Left cardiac atrium (tissue), 4 donors: ENCODE measurements at regions not wholly inside any gene's neighbourhood (a gene's known extent, or its start where the extent isn't known, plus 50 kb on each side); places are given as distances from the start of the nearest gene placed in this dataset.

ENCODE experiments used
- ATAC-seq, 2 donors: fragments of 200-7000 bp; cut with Tn5 transposase; one replicate each; pipeline ENCODE4 v1.9.1; 2020; ENCODE audit warnings: mild to moderate bottlenecking in 2 of 2, moderate library complexity in 2 of 2
- DNase-seq: peaks from one replicate; pipeline ENCODE4 v3.0.0-alpha.2; 2020
- intact Hi-C, 2 donors: fragments of 100-400 bp; cut with DNase I; formaldehyde crosslinking; loops; one replicate each; pipeline versions ENCODE4 v1.14.1 to v1.15.1; 2022 to 2023
- donor health status: DM: no; HTN: yes; CAD: no.
- donor health status: DM: no; HTN: yes; CAD: no; lungs with severe emphysema.
- donor health status: DM: yes; HTN: yes; CAD: no.
- donor health status: Dilated cardiomyopathy.

- DNase-seq (peak; percentile 52), ATAC-seq (peak; percentile 96 to 98)
- intact Hi-C loops, result no loop called here
These were observed 62.3 kb downstream of the UCHL1 start for GRCh38 chr4:41318839-41319530.

DNA sequence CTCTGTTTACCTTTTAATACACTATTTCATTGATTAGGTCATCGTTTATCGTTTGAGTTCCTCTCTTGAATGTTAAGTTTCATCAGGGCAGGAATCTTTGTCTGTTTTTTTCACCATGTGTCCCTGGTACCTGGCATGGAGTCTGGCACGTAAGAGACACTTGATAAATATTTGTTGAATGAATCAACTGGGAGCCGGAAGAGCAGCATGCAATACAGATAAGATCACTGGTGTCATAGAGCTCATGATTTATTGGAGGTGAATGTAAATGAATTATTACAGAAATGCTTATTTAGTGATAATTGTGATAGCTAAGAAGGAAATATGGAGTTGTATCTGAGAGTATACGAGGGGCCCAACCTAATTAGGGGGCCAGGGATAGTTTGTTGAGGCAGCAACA lies 62.8 kb downstream of the UCHL1 start:
- DNase-seq, result no peak
- no peak for ATAC-seq

DNA sequence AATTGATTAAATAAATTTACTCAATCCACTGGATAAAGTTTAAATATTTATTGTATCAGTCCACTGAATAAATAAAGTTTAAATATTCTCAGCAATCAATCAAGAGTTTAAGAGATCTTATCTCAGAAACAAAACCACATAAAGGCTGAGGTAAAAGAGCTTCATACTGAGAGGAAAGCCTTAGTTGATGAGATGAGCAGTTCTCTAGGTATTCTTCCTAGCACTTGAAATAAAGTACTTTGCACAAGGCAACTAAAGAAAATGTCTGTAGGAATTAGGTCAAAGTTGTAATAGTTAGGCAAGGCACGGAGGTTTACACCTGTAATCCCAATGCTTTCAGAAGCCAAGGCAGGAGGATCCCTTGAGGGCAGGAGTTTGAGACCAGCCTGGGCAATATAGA lies 63.5 kb downstream of the UCHL1 start:
- no peak for DNase-seq
- no peak for ATAC-seq
- intact Hi-C loops, result no loop called here

More for the DNA sequence above, 62.8 kb downstream of the UCHL1 start:
- intact Hi-C loops, result no loop called here

DNA sequence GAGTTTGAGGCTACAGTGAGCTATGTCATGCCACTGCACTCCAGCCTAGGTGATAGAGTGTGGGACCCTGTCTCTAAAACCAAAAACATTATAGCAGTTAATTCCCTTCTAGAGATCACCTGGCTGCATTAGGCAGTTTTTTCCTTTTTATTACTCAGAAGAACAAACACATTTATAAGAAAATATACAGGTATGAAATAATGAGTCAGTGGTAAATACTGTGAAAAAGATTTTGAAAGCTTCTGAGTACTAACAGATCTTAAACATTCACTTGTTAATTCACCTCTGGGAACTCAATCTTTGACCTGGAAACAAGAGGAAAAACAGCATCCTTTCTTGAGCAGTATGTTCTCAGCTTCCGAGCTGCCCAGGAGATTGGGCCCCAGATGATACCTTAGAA lies 64.1 kb downstream of the UCHL1 start:
- ATAC-seq (no peak), DNase-seq (no peak)
- intact Hi-C loops, result no loop called here

DNA sequence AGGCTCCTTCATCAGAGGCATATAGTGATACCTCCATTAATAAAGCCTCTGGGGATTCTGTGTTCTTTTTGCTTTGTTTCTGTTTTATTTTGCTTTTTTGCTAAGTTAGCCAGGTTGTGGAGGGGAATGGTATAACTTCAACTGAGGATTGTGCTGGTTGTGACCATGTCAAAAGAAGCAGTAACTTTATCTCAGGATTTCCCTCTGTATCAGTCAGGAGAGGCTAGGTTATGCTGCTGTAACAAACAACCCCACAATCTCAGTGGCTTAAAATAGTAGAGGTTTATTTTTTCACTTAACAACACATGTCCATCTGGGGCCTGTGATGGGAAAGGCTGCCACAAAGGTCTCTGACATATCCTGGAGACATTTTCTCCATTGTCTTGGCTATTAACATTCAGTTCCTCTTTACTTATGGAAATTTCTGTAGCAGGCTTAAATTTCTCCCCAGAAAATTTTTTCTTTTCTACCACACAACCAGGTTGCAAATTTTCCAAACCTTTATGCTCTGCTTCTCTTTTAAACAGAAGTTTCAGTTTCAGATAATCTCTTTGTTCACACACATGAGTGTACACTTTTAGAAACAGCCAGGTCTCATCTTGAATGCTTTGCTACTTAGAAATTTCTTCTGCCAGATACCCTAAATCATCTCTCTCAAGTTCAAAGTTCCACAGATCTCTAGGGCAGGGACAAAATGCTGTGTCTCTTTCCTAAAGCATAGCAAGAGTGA lies 64.7 kb downstream of the UCHL1 start:
- intact Hi-C loops, result no loop called here
- no peak for DNase-seq
- no peak for ATAC-seq

DNA sequence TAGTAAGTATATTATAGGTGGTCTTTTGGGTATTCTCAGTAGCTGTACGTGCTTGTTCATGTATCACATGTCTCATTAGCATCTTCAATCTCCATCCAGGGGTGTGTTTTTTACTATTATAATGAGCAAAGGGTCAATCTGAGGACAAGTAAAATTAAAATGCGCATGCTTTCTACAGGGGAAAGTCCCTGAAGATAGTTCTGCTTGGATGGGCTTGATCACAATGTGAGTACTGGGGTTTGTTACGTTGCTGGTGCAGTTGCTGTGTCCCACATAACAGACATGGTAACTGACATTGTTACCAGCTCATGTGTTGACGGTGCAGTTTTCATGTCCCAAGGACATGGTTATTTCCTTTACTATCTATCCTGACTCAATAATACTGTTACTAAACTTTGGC lies 65.9 kb downstream of the UCHL1 start:
- ATAC-seq, result no peak
- no peak for DNase-seq
- intact Hi-C loops, result no loop called here

GRCh38 chr4:41323179-41323578 lies 66.5 kb downstream of the UCHL1 start:
- ATAC-seq (peak in 1 of 2 donors; percentile 32), DNase-seq (no peak)
- intact Hi-C loops, result no loop called here

DNA sequence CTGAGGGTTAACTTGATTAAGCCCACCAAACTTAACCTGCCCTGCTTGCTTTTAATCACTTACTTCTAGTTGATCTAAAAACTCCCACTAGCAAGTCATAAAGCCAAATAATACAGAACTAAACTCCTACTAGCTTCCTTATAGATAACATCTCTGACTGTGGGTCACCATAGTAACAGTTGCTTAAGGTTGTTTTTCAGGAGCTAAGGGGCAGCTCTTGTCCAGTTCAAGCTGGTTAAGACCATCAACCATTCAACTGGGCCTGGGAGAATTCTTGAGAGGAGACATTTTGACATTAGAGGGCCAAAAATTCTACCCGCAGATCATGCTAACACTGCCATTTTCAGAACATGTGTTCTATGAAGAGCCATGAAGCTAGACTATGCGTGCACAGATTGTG lies 67.0 kb downstream of the UCHL1 start:
- ATAC-seq, result no peak
- intact Hi-C loops, result no loop called here
- no peak for DNase-seq

DNA sequence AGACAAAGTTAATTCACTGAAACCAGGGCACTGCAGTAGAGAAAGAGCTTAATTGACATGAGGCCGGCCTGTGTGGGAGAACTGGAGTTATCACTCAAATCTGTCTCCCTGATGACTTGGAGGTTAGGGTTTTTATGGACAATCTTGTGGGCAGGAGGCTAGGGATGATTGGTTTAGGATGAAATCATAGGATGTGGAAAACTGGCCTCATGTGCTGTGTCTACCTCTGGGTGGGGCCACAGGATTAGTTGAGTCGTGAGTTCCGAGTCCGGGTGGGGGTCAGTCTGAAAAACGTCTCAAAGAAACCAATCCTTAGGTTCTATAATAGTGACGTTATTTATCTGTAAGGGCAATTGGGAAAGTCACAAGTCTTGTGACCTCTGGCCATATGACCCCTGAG lies 68.1 kb downstream of the UCHL1 start:
- intact Hi-C loops, result no loop called here
- no peak for DNase-seq
- no peak for ATAC-seq

GRCh38 chr4:41325901-41326300 lies 69.2 kb downstream of the UCHL1 start:
- ATAC-seq (no peak), DNase-seq (no peak)
- intact Hi-C loops, result no loop called here

DNA sequence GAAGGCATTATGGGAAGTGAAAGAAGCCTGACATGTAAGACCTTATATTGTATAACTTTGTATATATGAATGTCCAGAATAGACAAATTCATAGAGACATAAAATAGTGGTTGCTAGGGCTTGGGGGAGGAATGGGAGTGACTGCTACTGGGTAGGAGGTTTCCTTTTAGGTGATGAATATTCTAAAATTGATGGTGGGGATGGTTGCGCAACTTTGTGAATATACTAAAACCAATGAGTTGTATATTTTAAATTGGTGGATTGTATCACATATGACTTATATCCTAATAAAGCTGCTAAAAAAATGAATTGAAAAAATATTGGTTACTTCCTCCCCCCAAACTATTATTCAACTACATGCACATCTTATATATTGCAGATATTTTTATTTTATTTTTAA lies 70.0 kb downstream of the UCHL1 start:
- ATAC-seq (no peak), DNase-seq (no peak)

GRCh38 chr4:41327770-41328169 lies 71.0 kb downstream of the UCHL1 start:
- DNase-seq, result no peak
- intact Hi-C loops, result no loop called here
- ATAC-seq, result no peak

More for the DNA sequence above, 70.0 kb downstream of the UCHL1 start:
- intact Hi-C loops, result no loop called here

DNA sequence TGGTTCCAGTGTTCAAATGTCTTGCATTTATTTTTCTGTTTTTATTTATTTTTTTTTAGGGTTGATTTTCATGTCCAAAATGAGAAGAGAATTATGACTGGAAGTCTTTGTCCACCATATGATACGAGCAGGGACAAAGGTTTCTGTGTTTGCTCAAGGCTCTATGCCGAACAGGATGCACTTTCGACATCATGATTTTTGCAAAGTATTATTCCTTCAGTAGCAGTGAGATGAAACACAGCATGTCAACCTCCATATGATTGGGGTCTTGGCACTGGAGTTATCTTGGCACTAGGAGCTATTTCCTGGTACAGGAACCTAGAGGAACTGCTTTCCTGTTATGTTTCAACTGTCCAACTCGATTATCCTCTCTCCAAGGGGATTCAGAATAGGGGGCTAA lies 72.6 kb downstream of the UCHL1 start:
- ATAC-seq (no peak), DNase-seq (no peak)
- intact Hi-C loops, result no loop called here

DNA sequence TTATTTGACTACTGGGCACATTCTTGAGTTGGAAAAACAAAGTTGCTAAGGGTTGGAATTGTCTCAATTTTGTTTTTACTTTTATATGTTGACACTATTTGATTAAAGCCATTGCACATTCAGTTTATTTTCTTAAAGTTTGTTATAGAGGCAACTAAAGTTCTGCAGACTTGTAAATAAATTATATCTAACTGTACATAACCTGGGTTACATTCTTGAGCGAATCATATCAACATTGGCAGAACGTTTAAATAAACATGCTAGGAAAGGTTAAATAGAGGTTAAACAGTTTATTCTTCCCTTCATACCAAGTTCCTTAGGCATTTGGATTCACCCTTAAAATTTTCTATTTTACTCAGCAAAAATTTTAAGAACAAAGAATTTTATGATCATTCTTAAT lies 74.5 kb downstream of the UCHL1 start:
- peak in 1 of 2 donors; percentile 50 for ATAC-seq
- intact Hi-C loops, result no loop called here
- no peak for DNase-seq

DNA sequence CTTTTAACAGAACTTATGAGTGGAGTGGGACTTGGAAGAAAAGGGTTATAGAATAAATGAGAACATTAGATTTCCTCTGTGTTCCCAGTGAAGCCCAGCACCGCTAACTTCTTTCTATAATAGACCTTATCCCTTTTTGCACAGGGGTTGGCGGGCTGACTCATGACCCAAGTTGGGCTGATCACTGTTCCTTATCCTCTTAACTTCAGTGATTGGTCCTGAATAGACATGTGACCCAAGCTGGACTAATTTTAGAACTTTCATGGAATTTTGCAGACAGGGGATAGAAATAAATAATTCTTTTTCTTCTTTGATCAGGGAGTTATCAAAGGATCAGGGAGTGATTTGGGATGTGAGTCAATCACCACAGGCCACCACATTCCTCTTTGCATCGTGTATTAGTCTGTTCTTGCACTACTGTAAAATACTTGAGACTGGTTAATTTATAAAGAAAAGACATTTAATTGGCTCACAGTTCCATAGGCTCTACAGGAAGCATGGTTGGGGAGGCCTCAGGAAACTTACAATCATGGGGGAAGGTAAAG lies 75.9 kb downstream of the UCHL1 start:
- no peak for DNase-seq
- ATAC-seq, result no peak
- intact Hi-C loops, result no loop called here

DNA sequence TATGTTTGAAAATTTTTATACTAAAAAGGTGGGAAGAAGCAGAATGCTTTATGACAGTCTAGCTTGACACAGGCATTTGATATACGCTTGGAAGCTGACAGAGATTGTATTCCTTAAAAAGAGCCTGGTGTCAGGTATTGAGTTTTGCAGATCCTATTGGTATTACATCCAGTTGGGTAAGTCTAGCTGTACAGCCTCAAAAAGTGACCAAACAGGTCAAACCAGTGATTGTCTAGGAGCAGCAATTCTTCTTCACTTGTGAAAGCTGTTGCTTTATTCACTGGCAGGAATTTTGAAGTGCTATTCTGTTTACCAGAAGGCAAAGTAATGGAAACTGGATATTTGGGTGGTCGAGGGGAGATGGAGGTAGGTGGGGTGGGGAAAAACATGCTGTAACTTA lies 77.5 kb downstream of the UCHL1 start:
- ATAC-seq (no peak), DNase-seq (no peak)
- intact Hi-C loops, result no loop called here

DNA sequence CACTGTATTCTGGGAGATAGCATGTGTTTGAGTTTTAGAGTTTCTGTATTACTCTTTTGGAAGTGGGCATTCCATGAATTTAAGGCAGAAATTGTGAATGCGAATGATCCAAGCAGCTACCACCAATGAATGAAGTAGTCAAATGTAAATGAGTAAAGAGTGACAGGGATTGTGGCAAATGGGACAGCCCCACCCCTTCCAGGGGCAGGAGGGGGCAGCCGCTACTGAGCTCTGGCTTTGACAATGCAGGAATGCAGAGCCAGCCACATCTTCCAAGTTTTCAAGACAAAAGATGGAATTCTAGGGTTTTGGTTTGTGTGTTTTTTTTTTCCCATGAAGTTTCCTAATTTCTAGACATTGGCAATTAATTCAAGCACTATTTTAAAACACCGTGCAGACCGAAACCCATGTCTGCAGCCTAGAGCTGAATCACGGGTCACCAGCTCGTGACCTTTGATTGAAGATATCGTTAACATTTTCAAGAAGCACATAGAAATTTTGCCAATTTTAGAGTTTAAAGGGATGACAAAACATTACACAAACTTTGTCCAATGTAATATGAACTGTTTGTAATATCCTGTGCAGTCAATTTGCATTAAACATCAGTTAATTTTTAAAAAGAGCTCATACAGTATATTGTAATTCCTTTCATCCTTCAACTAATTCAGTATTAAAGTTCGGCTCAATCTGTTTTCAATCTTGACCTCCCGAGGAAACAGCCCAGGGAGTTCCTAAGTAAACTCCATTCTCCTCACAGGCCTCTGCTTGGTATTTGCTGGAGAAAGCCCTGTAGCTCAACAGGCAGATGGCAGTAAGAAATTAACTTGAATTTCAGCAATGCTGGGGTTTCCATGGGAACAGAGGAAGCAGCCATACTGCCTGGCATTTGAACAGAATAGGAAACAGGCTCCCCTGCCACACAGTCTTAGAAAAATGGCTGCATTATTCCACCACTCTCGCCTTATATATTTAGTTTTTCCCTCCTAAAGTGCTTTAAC lies 83.4 kb downstream of the UCHL1 start:
- ATAC-seq (peak; percentile 76 to 88), DNase-seq (no peak)
- intact Hi-C loops, result no loop called here

- ATAC-seq (no peak), DNase-seq (no peak)
- intact Hi-C loops, result no loop called here
These were observed 89.8 kb downstream of the UCHL1 start for GRCh38 chr4:41346306-41347061.

DNA sequence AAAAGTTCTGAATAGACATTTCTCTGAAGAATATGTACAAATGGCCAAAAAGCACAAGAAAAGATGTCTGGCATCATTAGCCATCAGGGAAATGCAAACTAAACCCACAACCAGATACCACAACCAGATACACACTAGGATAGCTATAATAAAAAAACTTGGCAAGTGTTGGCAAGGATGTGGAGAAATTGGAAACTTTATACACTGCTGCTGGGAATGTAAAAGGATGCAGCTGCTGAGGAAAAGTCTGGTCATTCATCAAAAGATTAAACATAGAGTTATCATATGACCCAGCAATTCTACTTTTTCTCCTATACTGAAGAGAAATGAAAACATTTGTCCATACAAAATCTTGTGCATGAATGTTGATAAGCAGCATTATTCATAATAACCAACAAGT lies 92.3 kb downstream of the UCHL1 start:
- intact Hi-C loops, result no loop called here
- no peak for DNase-seq
- no peak for ATAC-seq
